Embryonic facial prominence (tissue), 1 donor: ENCODE measurements at regions not wholly inside any gene's neighbourhood (a gene's known extent, or its start where the extent isn't known, plus 50 kb on each side); places are given as distances from the start of the nearest gene placed in this dataset.

Source experiments
- DNase-seq: peaks from one replicate; pipeline ENCODE4 v3.0.0-alpha.2; 2016; ENCODE audit errors: extremely low spot score

DNA sequence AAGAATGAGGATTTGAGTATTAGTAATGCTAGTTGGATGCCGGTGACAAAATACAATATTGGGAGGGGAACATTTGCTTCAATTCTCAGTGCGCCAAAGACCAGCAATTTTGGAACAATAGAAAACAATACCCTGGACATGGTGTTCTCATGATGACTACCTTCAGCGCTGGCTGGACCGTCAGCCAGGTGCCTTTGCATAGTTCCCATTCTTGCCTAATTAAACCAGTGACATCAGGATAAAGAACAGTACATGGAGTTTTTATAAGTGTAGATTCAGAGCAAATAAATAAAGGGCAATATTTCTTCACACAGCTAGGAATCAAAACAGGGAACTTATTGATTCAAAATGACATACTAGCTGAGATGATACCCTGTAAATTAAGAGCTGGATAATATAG is 404.8 kb upstream of the RORA start:
- DNase-seq = no peak

DNA sequence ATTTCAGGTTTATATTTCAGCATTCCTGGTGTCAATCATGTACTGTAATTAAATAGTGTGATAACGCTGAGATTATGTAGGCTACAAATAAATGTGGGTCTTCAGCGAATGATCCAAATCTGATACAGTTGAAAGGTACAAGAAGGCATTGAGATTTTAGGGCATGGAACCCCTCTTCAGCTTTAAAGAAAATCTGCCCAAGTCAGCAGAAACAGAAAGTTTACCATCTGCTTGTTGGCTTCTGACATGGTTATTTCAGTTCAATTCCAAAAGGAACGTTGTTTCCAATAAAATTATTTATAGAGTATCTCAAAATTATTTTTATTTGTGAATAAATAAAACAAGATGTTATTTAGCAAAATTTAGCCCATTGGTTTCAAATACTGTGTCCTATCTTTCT is 400.2 kb upstream of the RORA start:
- no peak for DNase-seq

DNA sequence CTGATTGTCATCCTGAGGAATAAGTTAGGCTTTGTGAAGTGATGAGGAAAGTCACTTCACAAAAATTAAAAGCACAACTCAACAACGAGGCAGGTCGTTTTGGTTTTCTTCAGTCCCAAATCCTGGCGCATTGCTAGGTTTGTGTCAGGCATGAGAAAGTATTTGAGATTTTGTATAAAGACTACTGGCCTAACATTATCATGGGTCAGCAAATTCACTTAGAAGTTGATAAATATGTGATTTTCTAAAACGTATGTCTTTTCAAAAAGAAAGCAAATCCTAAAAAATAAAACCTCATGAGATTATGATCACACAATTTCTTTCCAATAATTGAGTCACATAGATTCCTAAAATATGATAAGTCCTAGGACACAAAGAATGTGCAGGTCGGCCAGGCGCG is 395.8 kb upstream of the RORA start:
- no peak for DNase-seq

DNA sequence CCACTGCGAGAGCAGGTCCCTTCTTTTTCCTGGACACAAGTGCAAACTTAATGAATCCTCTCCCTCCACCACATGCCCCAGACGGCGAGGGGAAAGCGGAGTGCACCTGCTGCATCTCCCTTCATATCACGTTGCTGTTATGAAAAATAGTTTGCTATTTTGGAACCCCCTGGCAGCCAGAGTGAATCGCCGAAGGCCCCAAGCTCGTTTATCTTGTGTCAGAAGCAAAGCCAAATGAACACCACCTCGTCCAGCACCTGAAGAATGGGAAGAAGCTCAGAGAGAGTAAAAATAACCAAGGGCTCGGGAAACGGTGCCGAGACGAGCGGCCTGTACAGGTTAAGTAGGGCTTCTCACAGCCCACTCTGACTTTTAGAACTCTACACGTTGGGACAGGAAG is 394.6 kb upstream of the RORA start:
- no peak for DNase-seq

DNA sequence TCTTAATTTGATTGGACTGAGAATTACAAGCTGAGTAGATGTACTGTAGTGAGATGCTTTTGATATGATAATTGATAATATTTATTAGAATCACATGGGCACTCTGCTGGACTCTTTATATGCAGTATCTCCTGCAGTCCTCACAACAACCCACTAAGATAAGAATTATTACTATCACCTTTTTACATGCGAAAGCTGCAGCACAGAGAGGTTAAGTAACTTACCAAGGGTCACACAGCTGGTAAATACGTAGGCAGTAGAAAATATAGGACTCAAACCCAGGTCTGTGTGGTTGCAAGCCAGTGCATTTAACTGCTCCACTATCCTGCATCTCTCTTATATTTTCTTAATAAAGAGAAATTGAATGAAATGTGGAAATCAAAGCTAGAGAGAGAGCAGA is 392.8 kb upstream of the RORA start:
- no peak for DNase-seq

DNA sequence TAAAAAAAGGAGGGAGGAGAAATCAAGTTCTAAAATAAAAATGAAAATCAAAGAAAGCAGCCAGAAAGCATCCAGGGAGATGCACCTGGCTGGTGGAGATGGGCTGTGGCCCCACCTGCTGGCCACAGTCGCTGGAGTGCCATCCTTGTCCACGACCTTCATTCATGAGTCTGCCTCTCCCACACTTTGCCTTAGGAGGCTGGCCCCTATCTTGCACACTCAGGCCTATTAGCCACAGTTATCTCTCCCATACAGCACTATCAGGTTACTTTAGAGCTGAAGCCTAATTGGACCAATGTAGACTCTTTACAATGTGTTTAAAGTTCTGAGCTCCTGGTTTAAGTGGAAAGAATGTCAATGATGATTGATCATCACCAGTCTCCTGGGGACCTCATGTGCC is 392.0 kb upstream of the RORA start:
- DNase-seq = no peak

DNA sequence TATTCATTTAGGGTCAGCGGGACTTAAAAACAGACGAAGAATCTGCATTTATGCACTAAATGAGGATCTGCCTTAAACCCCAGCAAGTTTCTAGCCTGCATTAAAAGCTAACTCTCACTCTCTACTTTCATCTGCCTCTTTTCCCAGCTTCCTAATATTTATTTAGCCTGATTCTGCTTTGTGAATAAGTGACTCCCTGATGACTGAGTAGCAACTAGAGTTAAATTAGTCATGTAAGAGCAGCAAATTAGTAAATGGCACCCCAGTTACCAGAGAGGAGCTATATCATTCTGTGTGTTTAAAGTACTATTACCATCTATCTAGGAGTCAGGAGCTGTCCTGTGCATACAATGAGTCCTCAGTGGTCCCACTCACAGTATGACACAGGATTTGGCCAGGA is 391.0 kb upstream of the RORA start:
- no peak for DNase-seq

DNA sequence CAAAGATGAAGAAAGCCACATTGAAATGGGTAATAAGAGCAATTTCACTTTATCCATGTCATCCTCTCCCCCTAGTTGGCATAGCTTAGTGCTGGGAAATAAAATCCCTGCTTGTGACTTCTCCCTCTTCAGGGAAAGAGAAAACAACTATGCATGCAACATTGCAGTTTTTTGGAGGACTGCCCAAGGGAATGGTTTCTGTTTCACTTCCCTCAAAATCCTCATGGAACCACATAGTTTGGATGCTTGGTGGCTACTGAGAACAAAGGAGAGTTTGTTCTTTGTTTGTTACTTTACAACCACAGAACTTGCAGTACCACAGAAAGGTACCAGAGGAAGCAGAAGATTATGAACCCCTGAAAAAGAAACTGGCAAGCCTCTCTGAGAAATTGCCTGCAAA is 384.6 kb upstream of the RORA start:
- no peak for DNase-seq

DNA sequence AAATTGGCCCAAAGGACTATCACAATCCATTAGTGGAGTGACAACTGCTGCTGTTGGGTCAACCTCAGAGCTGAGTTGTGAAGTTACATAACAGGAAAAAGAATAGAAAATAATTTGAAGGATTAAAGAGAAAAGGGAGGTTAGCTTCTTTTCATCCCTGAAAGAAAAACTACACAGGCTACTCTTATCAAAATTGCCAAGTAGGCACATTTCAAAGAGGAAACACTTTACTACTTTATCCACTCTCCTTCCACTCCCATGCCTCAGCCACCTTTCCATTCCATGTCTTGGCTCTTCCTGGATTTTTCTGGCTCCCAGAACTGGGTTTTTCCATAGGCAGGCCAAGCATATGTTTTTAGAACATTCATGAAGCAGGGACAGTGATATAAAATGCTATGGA is 384.0 kb upstream of the RORA start:
- no peak for DNase-seq

DNA sequence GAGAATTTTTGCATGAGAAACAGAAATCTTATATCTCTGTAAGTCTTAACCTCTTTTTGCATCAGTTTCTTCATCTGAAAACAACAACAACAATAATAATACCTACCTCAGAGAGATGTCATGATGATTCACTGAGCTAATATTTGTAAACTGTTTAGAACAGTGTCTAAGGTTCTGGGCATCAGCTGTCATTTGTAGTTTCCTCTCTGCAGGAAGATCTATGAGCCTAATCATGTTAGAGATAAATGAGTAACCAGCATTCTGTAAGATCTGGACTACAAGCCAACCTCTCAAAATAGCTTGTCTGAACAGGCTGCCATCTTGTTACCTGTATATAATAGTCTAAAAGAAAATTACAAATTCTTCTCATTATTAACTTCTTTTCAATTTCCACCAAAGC is 383.0 kb upstream of the RORA start:
- no peak for DNase-seq

DNA sequence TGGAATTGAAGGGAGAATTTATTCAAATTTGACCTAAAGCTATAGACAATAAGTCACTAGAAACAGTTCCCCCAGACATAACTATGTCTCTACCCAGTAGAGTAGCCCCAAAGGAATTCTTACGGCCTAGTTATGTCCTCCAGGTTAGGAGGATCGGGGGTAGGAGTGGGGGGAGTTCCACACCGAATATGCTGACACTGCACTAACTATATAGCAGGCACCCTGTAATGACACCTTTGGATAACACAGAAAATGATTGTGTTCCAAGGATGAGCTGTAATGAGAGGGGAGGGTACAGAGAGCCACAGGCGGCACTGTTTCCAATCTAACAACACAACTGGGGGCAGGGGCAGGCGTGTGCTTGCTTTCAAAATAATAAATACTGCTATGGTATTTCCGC is 376.2 kb upstream of the RORA start:
- DNase-seq = no peak

DNA sequence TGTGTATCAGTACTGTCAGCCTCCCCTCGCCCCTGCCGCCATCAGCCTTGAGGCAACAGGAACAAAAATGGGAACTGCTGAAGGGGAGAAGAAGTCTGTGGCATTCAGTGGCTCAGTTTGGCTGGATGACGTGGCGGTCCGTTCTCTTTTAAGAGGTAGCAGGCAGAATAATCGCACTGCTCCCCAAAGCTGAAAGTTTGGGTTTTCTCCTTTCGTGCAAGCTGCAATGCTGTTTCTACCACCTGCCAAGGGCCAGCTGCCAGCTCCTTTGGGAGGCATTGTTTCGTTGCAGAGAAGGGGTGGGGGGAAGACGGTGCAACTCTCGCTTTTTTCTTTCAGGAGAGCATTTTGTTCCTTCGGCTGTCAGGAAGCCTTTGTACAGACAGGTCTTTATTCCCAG is 369.6 kb upstream of the RORA start:
- no peak for DNase-seq

DNA sequence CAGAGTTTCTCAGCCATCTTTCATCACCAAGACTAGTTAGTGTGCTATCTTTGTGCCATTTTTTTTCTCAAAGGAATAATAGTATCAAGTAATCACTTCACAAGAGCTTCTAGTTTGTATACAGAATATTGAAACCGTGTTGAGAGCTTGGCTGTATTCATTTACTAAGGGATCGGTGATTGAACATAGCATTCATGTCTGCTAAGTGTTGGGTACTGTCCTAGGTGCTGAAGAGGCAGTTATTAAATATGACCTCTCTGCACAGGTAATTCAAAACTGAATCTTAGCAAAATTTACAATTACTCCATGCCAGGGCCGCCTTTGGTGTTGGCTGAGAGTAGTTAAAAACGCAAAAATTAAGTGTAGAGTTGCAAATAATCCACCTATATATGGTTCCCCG is 355.3 kb upstream of the RORA start:
- DNase-seq = no peak

DNA sequence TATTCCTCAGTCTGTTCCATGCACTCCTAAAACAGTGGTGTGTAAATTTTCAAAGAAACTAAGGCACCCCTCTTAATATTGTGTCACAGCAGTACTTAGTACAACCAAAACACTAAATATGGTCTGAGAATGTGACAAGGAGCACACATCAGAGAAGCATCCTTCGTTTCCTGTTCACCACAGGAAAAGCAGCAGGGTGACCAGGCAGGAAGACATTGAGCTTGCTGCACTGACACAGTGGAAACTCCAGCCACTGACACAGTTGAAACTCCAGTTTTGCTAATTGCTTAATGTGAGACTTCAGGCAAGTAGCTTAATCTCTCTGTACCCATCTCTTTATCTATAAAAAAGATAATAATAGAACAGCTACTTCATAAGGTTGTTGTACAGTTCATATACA is 353.0 kb upstream of the RORA start:
- DNase-seq = no peak

DNA sequence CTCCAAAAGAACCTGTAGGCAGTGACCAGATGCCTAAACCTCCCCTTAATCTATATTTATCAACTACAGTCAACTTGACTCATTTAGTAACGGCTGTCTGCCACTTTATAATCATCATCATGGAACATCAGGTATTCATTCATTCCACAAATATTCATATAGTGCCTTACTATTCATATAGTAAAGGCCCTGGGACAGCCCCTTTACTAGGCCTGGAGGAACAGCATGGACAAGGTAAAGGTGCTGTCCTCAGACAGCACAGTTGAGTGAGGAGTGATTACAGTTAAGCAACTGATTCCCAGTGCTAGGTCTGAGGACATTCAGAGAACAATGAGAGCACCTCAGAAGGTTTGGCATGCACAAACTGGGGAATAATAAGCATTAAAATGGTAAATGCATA is 346.5 kb upstream of the RORA start:
- DNase-seq = no peak

DNA sequence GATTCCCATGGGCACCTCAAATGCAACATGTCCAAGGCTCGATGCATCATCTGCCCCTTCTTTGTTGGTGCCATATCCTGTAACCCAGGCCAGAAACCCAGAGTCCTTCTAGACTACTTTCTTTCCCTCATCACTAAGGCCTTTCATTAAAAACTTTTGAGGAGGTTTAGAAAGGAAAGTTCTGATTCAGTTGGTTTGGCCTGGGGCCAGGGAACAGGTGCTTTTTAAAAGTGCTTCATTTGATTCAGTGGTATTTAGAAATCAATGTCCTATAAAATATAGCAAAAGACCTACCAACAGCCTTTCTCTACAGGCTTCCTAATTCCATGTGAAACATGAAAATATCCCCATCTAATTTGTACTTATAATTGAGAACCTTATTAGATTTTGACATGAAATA is 341.9 kb upstream of the RORA start:
- DNase-seq = no peak

DNA sequence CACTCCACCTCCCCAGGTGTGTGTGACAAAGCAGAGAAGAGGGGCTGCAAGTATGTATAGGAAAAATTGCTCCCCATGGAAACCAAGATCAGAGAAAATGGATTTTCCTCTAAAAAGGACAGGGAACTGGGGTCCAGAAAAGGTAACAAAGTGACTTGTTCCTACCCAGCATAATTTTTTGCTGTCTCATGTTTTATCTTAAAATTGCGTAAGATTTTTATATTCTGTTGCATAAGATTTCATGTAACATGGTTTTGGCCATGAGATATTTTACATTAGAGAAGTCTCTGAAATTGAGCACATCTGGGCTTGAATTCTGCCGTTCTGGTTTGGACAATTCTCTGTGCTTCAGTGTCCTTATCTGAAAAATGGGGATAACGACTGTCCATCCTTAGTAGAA is 335.7 kb upstream of the RORA start:
- DNase-seq = no peak

DNA sequence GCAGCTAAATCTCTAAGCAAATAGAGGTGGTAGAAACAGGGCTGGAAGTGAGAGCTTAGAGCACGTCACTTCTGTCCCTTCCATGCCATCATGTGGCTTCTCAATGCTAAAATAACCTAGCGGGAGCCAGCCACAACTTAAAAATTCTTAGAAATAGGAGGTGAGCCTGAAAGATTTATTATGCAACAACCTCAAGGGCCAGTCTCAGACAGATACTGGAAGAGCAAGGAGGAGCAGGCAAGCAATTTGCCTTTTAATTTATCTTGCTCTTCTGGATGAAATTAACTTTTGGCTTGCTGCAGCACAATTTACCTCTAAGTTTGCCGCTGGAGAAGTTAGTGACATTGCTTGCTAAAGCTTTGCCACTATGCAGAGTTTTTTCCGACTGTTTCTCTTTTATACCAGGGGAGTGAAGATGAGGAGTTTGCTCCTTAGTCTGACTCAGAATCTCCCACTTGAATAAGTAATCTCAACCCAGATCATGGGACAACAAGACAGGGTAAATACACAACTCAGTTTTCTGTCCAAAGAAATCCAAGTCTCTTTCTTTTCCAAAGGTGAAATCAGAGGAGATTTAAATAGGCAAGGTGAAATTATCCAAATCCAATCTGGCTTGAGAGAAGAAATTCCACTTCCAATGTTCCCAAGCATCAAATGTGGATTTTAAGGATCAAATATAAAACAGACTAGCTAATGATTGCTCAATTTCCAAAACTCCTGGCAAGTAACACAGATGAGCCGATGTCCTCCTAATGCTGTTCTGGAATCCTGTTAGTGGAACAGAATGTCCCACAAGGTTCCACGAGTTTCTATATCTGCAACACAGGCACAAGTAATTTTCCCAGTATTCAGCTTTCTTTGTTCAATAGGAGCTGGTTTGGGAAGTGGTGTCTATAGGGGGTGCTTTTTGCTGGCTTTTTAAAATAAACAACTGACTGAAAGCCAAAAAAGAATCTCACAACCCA is 329.4 kb upstream of the RORA start:
- DNase-seq = no peak

DNA sequence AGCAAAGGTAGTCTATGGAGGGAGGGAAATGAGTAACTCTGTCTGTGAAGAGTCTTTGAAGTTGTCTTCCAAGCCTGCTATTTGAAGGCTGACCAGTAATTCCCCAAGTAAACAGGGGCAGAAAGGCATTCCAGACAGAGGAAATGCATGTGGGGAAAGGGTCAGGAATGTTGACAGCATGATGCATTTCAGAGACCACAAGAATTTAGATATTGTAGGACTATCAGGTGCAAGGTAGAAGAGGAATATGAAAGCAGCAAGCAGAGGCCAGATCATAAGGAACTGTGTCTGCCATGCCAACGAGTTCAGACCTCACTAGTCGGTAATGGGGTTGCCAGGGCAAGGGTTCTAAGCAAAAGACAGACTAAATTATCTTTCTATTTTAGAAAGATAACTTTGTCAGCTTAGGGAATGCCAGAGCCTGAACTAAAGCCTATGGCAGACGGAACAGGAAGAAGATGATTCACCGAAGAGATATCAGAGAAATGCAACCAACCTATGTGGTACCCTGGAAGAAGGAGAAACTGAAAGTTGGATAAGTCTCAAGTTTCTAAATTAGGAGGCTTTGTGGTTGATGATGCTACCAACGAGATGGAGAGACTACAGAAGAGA is 327.0 kb upstream of the RORA start:
- DNase-seq = no peak

DNA sequence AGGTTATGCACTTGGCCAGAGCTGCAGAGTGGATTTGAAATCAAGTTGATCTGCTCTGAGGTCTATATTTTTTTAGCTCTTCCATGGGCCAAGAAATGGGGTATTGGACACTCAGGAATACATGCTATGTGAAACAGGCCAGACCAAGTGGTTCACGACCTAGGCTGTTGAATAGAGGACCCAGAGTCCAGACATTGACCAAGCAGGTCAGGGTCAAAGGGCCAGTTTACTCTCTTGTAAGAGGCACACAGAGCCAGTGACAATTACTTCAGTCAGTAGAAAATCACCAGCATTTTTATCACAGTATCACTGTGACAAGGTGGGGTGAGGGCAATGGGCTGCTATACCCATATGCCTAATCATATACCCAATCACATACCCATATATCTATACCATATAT is 320.6 kb upstream of the RORA start:
- DNase-seq = no peak

DNA sequence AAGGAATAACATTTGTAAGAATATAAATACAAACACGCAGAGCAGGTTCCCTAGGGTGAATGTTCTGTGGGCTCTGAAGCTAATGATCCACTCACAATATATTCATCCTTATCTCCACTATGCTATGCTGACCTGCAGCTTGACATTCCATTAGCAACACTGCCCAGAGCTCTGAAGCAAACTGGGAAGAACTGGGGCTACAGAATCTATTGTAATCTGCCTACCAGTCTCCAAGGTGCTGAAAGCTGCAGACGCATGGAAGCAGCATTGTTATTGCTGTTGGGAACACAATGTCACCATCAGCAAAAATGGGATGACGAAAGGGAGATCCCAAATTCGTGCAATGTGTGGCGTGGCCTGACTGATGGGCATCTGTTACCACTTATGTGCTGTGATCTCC is 316.7 kb upstream of the RORA start:
- no peak for DNase-seq

DNA sequence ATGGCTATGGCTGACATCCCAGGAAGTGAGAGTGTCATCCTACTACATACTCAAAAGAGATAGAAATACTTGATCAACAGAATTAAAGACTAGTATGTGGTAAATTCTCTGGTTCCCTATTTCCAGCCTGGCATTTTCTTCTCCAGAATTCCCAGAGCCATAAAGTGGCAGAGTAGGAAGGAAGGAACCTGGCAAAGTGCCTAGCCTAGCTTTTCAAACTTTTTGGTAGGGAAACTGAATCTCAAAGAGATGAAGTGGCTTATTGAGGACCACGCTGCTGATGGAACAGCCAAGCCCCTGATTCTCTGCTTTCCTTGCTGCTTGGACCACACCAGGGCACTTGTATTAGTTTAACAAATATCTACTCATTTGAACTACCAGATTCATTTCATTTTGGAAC is 312.4 kb upstream of the RORA start:
- no peak for DNase-seq

DNA sequence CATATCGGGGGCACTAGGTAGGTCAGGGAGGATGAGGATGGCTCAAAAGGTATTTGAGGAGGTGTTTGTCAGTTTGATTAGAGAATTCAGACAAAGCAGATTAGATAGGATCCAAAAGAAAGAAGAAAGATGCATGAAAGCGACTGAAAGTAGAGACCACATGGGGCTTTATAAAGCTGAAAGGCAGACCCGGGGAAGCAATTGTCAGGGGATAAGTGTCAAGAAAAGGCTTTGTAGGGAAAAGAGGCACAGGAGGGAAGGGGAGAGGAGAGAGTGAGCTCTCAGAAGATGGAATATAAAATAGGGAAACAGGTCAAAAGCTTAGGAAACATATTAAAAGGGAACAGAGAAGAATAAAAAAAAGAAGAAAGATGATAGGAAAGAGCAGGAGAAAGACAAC is 308.2 kb upstream of the RORA start:
- no peak for DNase-seq

DNA sequence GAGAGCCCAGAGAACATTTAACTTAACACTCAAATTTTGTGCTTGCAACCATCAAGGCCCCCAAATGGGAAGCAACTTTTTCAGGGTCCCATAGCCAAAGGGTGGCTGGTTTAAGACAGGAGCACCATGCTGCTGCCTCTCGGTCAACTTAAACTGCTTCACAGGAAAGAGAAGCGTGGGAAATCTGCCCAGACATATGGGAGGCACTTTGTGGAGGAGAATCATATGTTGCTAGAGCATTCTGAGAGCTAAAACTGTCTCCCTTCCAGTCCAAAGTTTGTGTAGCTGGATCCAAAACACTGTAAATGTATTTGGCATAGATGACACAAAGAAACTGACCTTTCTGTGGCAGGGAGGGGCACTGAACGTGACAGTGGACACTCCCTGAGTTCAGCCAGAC is 305.9 kb upstream of the RORA start:
- no peak for DNase-seq
